Endothelial cell of umbilical vein (primary cell): ENCODE measurements at regions not wholly inside any gene's neighbourhood (a gene's known extent, or its start where the extent isn't known, plus 50 kb on each side); places are given as distances from the start of the nearest gene placed in this dataset.

Experiments used
- BruUV-seq: library from RNA; stranded (reverse); fragments of 400-500 nt; replicated peaks from 2 replicates; lab custom pipeline; 2021; lab: Mats Ljungman, UMichigan
- CTCF ChIA-PET: fragments of 300-600, 350-600 bp; sonication (Branson Sonifier 250); formaldehyde crosslinking; loops from one replicate; lab custom pipeline; 2021; ENCODE audit warnings: antibody characterized with exemption, inconsistent platforms; lab: Charles Lee
- POLR2A ChIA-PET: fragments of 300-600, 350-600 bp; sonication (Branson Sonifier 250); formaldehyde crosslinking; loops from one replicate; lab custom pipeline; 2021; ENCODE audit warnings: antibody characterized with exemption, inconsistent platforms; lab: Charles Lee
- DNase-seq: peaks from one replicate; pipeline ENCODE4 v3.0.0-alpha.2; 2011; ENCODE audit warnings: low read depth, low spot score
- FAIRE-seq: peaks from 2 replicates; lab custom pipeline; 2011; peaks lifted over from hg19 to GRCh38; lab: Jason Lieb, UNC
- H2AFZ ChIP-seq: 2 replicates; pipeline ENCODE4 v1.6.0; 2012; ENCODE audit warnings: low read depth, low read length, control low read depth, inconsistent platforms
- H3K27ac ChIP-seq: 2 replicates; pipeline ENCODE4 v1.5.1; 2011; ENCODE audit warnings: low read depth, mild to moderate bottlenecking, control low read depth, low read length, moderate library complexity; ENCODE audit not compliant: insufficient read depth
- H3K27me3 ChIP-seq, 2 experiments: 2 replicates each; pipeline versions ENCODE4 v1.6.0 to v1.6.1; 2011; ENCODE audit warnings: low read length in 2 of 2, mixed read lengths in 1 of 2; ENCODE audit not compliant: control insufficient read depth in 2 of 2, insufficient read depth in 2 of 2
- H3K36me3 ChIP-seq, 2 experiments: 2 replicates in 1 of 2; 3 replicates in 1 of 2; pipeline ENCODE4 v1.5.1; 2011; ENCODE audit warnings: low read length in 2 of 2, mild to moderate bottlenecking in 1 of 2, moderate library complexity in 1 of 2; ENCODE audit not compliant: control insufficient read depth in 2 of 2, insufficient read depth in 2 of 2; ENCODE audit errors: extremely low read depth in 1 of 2
- H3K4me1 ChIP-seq: 3 replicates; pipeline ENCODE4 v1.5.1; 2011; ENCODE audit warnings: mild to moderate bottlenecking, low read length; ENCODE audit not compliant: control insufficient read depth, insufficient read depth; ENCODE audit errors: extremely low read depth
- H3K4me2 ChIP-seq: 2 replicates; pipeline ENCODE4 v1.6.1; 2011; ENCODE audit warnings: low read length, control low read depth, mixed read lengths; ENCODE audit not compliant: insufficient read depth
- H3K4me3 ChIP-seq, 3 experiments: fragments of 200-600 bp in 1 of 3; sonication (generic), shearing (Covaris generic) in 1 of 3; replicated peaks in 1 of 3; 2 replicates each; pipeline ENCODE4 v1.5.1; 2011 to 2016; ENCODE audit warnings: control low read depth in 3 of 3, low read length in 3 of 3, mild to moderate bottlenecking in 2 of 3, inconsistent platforms in 1 of 3, low read depth in 1 of 3, moderate library complexity in 1 of 3; ENCODE audit not compliant: insufficient read depth in 1 of 3
- H3K79me2 ChIP-seq: 2 replicates; pipeline ENCODE4 v1.6.0; 2012; ENCODE audit warnings: low read length, inconsistent platforms; ENCODE audit not compliant: control insufficient read depth, insufficient read depth
- H3K9ac ChIP-seq: replicated peaks from 2 replicates; pipeline ENCODE3; 2011; ENCODE audit warnings: low read length, control low read depth; ENCODE audit not compliant: insufficient read depth; ENCODE audit errors: extremely low read depth
- H3K9me1 ChIP-seq: replicated peaks from 3 replicates; pipeline ENCODE4 v1.6.0; 2011; ENCODE audit warnings: mild to moderate bottlenecking, low read length; ENCODE audit not compliant: control insufficient read depth, insufficient read depth; ENCODE audit errors: extremely low read depth
- H3K9me3 ChIP-seq: replicated peaks from 2 replicates; pipeline ENCODE4 v1.5.1; 2012; ENCODE audit warnings: low read length, inconsistent platforms; ENCODE audit not compliant: control insufficient read depth, insufficient read depth
- H4K20me1 ChIP-seq: replicated peaks from 2 replicates; pipeline ENCODE3; 2011; ENCODE audit warnings: mild to moderate bottlenecking, low read length; ENCODE audit not compliant: control insufficient read depth, insufficient read depth; ENCODE audit errors: extremely low read depth
- EZH2 ChIP-seq: IDR thresholded peaks from 2 replicates; pipeline ENCODE4 v1.6.1; 2012; ENCODE audit warnings: borderline replicate concordance, low read depth, mild to moderate bottlenecking, moderate library complexity, low read length, inconsistent platforms; ENCODE audit not compliant: severe bottlenecking
- FOS ChIP-seq: IDR thresholded peaks from 2 replicates; pipeline ENCODE4 v1.6.1; 2011; ENCODE audit warnings: mild to moderate bottlenecking, low read length, moderate library complexity, borderline replicate concordance; ENCODE audit not compliant: insufficient read depth
- GATA2 ChIP-seq: IDR thresholded peaks from 2 replicates; pipeline ENCODE4 v1.7.0; 2011; ENCODE audit warnings: low read depth, mild to moderate bottlenecking, moderate library complexity, mixed read lengths, low read length; ENCODE audit not compliant: insufficient read length, insufficient read depth
- MYC ChIP-seq: IDR thresholded peaks from one replicate; pipeline ENCODE4 v1.6.1; 2011; ENCODE audit warnings: mild to moderate bottlenecking, low read depth, low read length
- POLR2A ChIP-seq: IDR thresholded peaks from 2 replicates; pipeline ENCODE4 v1.6.1; 2012; ENCODE audit warnings: low read depth, mild to moderate bottlenecking, control low read depth, low read length
- dilution Hi-C: fragments of 300-500 bp; cut with MboI; formaldehyde crosslinking; loops from one replicate; pipeline ENCODE4 v1.15.0; 2019; ENCODE audit warnings: low sequenced_read_pairs; ENCODE audit not compliant: extremely low pct_ligation_motif_present
- intact Hi-C: fragments of 100-400 bp; cut with micrococcal nuclease; formaldehyde crosslinking; loops from one replicate; pipeline ENCODE4 v1.10.0; 2022
- TF ChIP-seq, protein P1 (sequence below), 2 donors: IDR thresholded peaks; 1 replicate in 1 of 2; 2 replicates in 1 of 2; pipeline ENCODE4 v1.5.1; 2011; ENCODE audit warnings: low read length in 2 of 2, mild to moderate bottlenecking in 2 of 2, moderate library complexity in 2 of 2, control low read depth in 1 of 2, inconsistent platforms in 1 of 2, low read depth in 1 of 2; ENCODE audit not compliant: insufficient read depth in 1 of 2; ENCODE audit errors: extremely low read depth in 1 of 2

DNA sequence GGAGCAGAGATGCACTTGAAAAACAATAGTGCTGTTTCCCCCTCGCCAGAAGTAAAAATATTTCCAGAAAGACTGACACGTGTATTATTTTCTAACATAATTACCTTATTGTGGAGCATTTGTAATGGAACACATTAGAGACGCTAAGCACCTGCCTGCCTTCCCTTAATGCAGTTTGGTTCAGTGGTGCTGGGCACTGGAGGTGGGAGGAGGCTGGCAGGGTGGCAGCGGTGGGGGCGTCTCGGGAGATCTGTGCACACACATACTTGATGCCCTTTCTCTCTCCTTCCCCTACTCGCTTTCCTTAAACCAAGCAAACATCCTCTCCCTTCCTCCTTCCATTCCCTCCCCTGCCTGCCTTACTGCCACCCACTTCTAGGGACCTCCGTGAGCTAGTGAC lies 156.6 kb upstream of the SDK2 start:
- Histone ChIP-seq H3K79me2 (no peaks in the 10 kb centered on the region), H3K4me2 (no peak overlapping the region), H2AFZ (no peak overlapping the region), H3K27ac (no peak overlapping the region), H3K27me3 (no peaks in the 10 kb centered on the region), H3K4me3 (no peak overlapping the region), H3K9me3 (peaks cover 2% of the 10 kb centered on the region), H3K9ac (no peak overlapping the region), H3K9me1 (no peaks in the 10 kb centered on the region), H3K36me3 (no peaks in the 10 kb centered on the region), H3K4me1 (no peaks in the 10 kb centered on the region), H4K20me1 (no peaks in the 10 kb centered on the region)
- POLR2A ChIA-PET, result no interaction called here
- DNase-seq (no peak), FAIRE-seq (no peak)
- dilution Hi-C loops, result no loop called here
- no TSS peak for BruUV-seq
- intact Hi-C loops, result loop anchor here (5.0 kb wide), 1 partner anchor 799 kb away; no protein-coding TSS in a partner anchor
- TF ChIP-seq POLR2A, result no peak
- TF ChIP-seq, protein P1, sequence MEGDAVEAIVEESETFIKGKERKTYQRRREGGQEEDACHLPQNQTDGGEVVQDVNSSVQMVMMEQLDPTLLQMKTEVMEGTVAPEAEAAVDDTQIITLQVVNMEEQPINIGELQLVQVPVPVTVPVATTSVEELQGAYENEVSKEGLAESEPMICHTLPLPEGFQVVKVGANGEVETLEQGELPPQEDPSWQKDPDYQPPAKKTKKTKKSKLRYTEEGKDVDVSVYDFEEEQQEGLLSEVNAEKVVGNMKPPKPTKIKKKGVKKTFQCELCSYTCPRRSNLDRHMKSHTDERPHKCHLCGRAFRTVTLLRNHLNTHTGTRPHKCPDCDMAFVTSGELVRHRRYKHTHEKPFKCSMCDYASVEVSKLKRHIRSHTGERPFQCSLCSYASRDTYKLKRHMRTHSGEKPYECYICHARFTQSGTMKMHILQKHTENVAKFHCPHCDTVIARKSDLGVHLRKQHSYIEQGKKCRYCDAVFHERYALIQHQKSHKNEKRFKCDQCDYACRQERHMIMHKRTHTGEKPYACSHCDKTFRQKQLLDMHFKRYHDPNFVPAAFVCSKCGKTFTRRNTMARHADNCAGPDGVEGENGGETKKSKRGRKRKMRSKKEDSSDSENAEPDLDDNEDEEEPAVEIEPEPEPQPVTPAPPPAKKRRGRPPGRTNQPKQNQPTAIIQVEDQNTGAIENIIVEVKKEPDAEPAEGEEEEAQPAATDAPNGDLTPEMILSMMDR (IDR thresholded peaks at IDR 0.05; ENCODE audit: extremely low read depth in 1 of 2, insufficient read depth in 1 of 2, low read depth in 1 of 2, low read length in 2 of 2), result no peak
- CTCF ChIA-PET, result no interaction called here

DNA sequence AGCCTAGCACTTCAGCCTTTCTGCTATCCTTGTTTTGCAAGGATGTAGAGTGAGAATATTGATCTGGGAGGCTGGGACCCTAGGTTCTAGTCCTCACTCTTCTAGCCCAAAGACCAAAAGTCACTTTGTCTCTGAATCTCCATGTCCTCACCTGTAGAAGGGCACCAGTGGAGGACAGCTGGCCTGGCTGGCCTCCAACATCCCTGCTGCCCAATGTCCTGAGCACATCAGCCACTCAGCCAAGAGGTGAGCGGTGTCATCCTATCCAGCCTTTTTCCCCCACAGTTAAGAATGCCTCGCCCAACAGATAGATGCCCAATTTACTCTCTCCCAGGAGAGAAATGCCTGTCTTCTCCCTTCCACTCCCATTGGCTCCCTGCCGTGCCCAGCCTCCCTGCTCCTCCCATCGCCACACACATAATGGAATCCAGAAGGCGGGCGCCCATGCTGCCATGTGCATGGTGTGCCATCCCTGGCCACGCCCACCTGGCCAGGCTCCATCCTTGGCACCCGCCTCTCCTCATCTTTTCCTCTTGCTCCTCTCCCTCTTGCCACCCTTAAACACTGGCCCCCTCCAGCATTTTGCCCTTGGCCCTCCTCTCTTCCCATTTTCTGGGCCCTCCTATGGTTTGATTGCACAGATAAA lies 157.3 kb upstream of the SDK2 start:
- no peak overlapping the region for H3K27ac ChIP-seq
- no TSS peak for BruUV-seq

More for the DNA sequence above, 157.3 kb upstream of the SDK2 start:
- no peak overlapping the region for H2AFZ ChIP-seq
- TF ChIP-seq MYC, result no peak
- TF ChIP-seq FOS, result no peak
- TF ChIP-seq POLR2A, result no peak
- TF ChIP-seq EZH2, result no peak
- no peak for TF ChIP-seq GATA2
- FAIRE-seq (no peak), DNase-seq (no peak)
- no peaks in the 10 kb centered on the region for H4K20me1 ChIP-seq
- ChIA-PET CTCF (no interaction called here), POLR2A (no interaction called here)
- no peak overlapping the region for H3K9ac ChIP-seq
- no peaks in the 10 kb centered on the region for H3K27me3 ChIP-seq
- intact Hi-C loops, result loop anchor here (5.0 kb wide), 1 partner anchor 799 kb away; no protein-coding TSS in a partner anchor
- no peaks in the 10 kb centered on the region for H3K79me2 ChIP-seq
- no peak overlapping the region for H3K4me3 ChIP-seq
- H3K4me1 ChIP-seq, result no peaks in the 10 kb centered on the region
- H3K4me2 ChIP-seq, result no peak overlapping the region
- no peaks in the 10 kb centered on the region for H3K36me3 ChIP-seq
- dilution Hi-C loops, result no loop called here
- no peaks in the 10 kb centered on the region for H3K9me1 ChIP-seq
- peaks cover 2% of the 10 kb centered on the region for H3K9me3 ChIP-seq
